GM23338 (cell line): ENCODE measurements at regions not wholly inside any gene's neighbourhood (a gene's known extent, or its start where the extent isn't known, plus 50 kb on each side); places are given as distances from the start of the nearest gene placed in this dataset.

ENCODE experiments used
- ATAC-seq: fragments of 200-7000 bp; cut with Tn5 transposase; 3 replicates; pipeline ENCODE4 v1.9.1; 2020
- DNase-seq: peaks from one replicate; pipeline ENCODE4 v3.0.0-alpha.2; 2015; ENCODE audit warnings: low spot score
- H2AFZ ChIP-seq: fragments of 200-600 bp; sonication (generic); 2 replicates; pipeline ENCODE4 v1.8.0; 2016; ENCODE audit warnings: antibody characterized with exemption, mild to moderate bottlenecking, moderate library complexity
- H3F3A ChIP-seq: fragments of 200-600 bp; sonication (generic); replicated peaks from 2 replicates; pipeline ENCODE4 v1.8.0; 2017; ENCODE audit warnings: antibody characterized with exemption, mixed run types, low read depth
- H3K27ac ChIP-seq: fragments of 200-600 bp; sonication (generic); 2 replicates; pipeline ENCODE4 v1.6.1; 2016; ENCODE audit warnings: low read depth
- H3K27me3 ChIP-seq: fragments of 200-600 bp; sonication (generic); 2 replicates; pipeline ENCODE4 v1.8.0; 2016; ENCODE audit warnings: mild to moderate bottlenecking, mixed run types, moderate library complexity; ENCODE audit not compliant: insufficient read depth
- H3K36me3 ChIP-seq: fragments of 200-600 bp; sonication (generic); 2 replicates; pipeline ENCODE4 v1.8.0; 2016; ENCODE audit warnings: mild to moderate bottlenecking; ENCODE audit not compliant: insufficient read depth
- H3K4me1 ChIP-seq: fragments of 200-600 bp; sonication (generic); 2 replicates; pipeline ENCODE4 v1.8.0; 2016; ENCODE audit warnings: mild to moderate bottlenecking, moderate library complexity; ENCODE audit not compliant: insufficient read depth
- H3K4me2 ChIP-seq: fragments of 200-600 bp; sonication (generic); 2 replicates; pipeline ENCODE4 v1.7.1; 2017; ENCODE audit warnings: mixed run types
- H3K4me3 ChIP-seq: fragments of 200-600 bp; sonication (generic); 2 replicates; pipeline ENCODE4 v1.6.1; 2016; ENCODE audit warnings: mixed run types
- H3K79me2 ChIP-seq: fragments of 200-600 bp; sonication (generic); replicated peaks from 2 replicates; pipeline ENCODE4 v1.8.0; 2017; ENCODE audit warnings: mild to moderate bottlenecking; ENCODE audit not compliant: insufficient read depth
- H3K9me2 ChIP-seq: fragments of 200-600 bp; sonication (generic); 2 replicates; pipeline ENCODE4 v1.8.0; 2017; ENCODE audit not compliant: insufficient read depth
- H4K20me1 ChIP-seq: fragments of 200-600 bp; sonication (generic); replicated peaks from 2 replicates; pipeline ENCODE4 v1.8.0; 2017; ENCODE audit warnings: mild to moderate bottlenecking; ENCODE audit not compliant: insufficient read depth
- H3K27ac Mint-ChIP-seq: 2 replicates; pipeline ENCODE4 v1.8.0; 2020; ENCODE audit warnings: inconsistent platforms, mild to moderate bottlenecking, moderate library complexity, mixed read lengths
- H3K27me3 Mint-ChIP-seq: 3 replicates; pipeline ENCODE4 v1.8.0; 2022; ENCODE audit warnings: low read depth, mild to moderate bottlenecking, moderate library complexity, mixed read lengths, inconsistent platforms; ENCODE audit not compliant: insufficient read depth, poor library complexity
- H3K36me3 Mint-ChIP-seq: 3 replicates; pipeline ENCODE4 v1.8.0; 2021; ENCODE audit warnings: low read depth, mild to moderate bottlenecking, inconsistent platforms, moderate library complexity, mixed read lengths
- H3K4me1 Mint-ChIP-seq: 3 replicates; pipeline ENCODE4 v1.8.0; 2020; ENCODE audit warnings: mild to moderate bottlenecking, inconsistent platforms, mixed read lengths
- H3K4me3 Mint-ChIP-seq: 3 replicates; pipeline ENCODE4 v1.8.0; 2021; ENCODE audit warnings: moderate library complexity, mild to moderate bottlenecking, inconsistent platforms, mixed read lengths
- H3K9me3 Mint-ChIP-seq: 3 replicates; pipeline ENCODE4 v1.8.0; 2020; ENCODE audit warnings: moderate library complexity, mild to moderate bottlenecking, inconsistent platforms, mixed read lengths
- CREB1 ChIP-seq: fragments of 250-450 bp; sonication (Bioruptor Pico); IDR thresholded peaks from 2 replicates; pipeline ENCODE4 v1.5.0; 2020; ENCODE audit warnings: low read depth, mild to moderate bottlenecking, moderate library complexity
- EZH2 ChIP-seq: fragments of 200-600 bp; sonication (generic); IDR thresholded peaks from one replicate; pipeline ENCODE4 v1.8.0; 2017; ENCODE audit warnings: antibody characterized with exemption, mild to moderate bottlenecking, low read depth; ENCODE audit not compliant: unreplicated experiment
- JUNB ChIP-seq: IDR thresholded peaks from one replicate; pipeline ENCODE4 v1.6.1; 2016; ENCODE audit warnings: antibody characterized with exemption; ENCODE audit not compliant: unreplicated experiment
- NANOG ChIP-seq: IDR thresholded peaks from 2 replicates; pipeline ENCODE4 v1.6.1; 2016; ENCODE audit warnings: antibody characterized with exemption, borderline replicate concordance
- POLR2AphosphoS5 ChIP-seq: IDR thresholded peaks from 2 replicates; pipeline ENCODE4 v1.6.1; 2016; ENCODE audit warnings: antibody characterized with exemption, low read depth
- ZNF114 ChIP-seq: fragments of 250-450 bp; sonication (Bioruptor Pico); IDR thresholded peaks from 2 replicates; pipeline ENCODE4 v1.5.0; 2020; ENCODE audit warnings: mild to moderate bottlenecking, moderate library complexity
- ZNF331 ChIP-seq: fragments of 250-450 bp; sonication (Bioruptor Pico); IDR thresholded peaks from 2 replicates; pipeline ENCODE4 v1.5.0; 2020; ENCODE audit warnings: low read depth, mild to moderate bottlenecking, moderate library complexity
- TF ChIP-seq, protein P1 (sequence below): IDR thresholded peaks from one replicate; pipeline ENCODE4 v1.6.1; 2018; ENCODE audit warnings: antibody characterized with exemption; ENCODE audit not compliant: unreplicated experiment
- TF ChIP-seq, protein P2 (sequence below), 2 experiments: fragments of 200-600 bp in 1 of 2; sonication (generic) in 1 of 2; conservative IDR thresholded peaks; 2 replicates each; pipeline versions ENCODE4 v1.5.1 to v1.6.1; 2016 to 2017; ENCODE audit warnings: antibody characterized with exemption in 2 of 2, low read depth in 2 of 2, mild to moderate bottlenecking in 2 of 2, moderate library complexity in 1 of 2
- TF ChIP-seq, protein P3 (sequence below): IDR thresholded peaks from 2 replicates; pipeline ENCODE4 v1.6.1; 2016; ENCODE audit warnings: antibody characterized with exemption

DNA sequence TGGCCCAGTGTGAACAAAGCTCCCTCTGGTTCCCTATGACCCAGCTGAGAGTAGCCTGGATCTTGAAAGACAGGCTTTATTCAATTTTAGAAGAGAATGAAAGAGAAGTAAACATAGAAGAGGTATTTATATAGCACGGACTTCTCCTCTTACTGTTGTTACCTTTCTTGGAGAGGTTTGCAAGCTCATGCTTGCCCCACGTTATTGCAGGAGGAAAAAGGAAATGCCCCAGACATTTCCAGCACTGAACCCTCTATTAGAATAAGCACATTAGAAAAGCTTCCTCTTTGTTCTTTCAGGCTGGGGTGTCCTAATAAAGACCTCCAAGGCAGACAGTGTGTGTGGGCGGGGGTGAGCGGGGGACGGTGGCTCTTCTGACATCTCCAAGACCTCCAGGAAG is 98.7 kb upstream of the AGBL1 start (continued):
- TF ChIP-seq, protein P1, sequence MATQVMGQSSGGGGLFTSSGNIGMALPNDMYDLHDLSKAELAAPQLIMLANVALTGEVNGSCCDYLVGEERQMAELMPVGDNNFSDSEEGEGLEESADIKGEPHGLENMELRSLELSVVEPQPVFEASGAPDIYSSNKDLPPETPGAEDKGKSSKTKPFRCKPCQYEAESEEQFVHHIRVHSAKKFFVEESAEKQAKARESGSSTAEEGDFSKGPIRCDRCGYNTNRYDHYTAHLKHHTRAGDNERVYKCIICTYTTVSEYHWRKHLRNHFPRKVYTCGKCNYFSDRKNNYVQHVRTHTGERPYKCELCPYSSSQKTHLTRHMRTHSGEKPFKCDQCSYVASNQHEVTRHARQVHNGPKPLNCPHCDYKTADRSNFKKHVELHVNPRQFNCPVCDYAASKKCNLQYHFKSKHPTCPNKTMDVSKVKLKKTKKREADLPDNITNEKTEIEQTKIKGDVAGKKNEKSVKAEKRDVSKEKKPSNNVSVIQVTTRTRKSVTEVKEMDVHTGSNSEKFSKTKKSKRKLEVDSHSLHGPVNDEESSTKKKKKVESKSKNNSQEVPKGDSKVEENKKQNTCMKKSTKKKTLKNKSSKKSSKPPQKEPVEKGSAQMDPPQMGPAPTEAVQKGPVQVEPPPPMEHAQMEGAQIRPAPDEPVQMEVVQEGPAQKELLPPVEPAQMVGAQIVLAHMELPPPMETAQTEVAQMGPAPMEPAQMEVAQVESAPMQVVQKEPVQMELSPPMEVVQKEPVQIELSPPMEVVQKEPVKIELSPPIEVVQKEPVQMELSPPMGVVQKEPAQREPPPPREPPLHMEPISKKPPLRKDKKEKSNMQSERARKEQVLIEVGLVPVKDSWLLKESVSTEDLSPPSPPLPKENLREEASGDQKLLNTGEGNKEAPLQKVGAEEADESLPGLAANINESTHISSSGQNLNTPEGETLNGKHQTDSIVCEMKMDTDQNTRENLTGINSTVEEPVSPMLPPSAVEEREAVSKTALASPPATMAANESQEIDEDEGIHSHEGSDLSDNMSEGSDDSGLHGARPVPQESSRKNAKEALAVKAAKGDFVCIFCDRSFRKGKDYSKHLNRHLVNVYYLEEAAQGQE, result no peak
- TF ChIP-seq EZH2, result no peak
- TF ChIP-seq, protein P2, sequence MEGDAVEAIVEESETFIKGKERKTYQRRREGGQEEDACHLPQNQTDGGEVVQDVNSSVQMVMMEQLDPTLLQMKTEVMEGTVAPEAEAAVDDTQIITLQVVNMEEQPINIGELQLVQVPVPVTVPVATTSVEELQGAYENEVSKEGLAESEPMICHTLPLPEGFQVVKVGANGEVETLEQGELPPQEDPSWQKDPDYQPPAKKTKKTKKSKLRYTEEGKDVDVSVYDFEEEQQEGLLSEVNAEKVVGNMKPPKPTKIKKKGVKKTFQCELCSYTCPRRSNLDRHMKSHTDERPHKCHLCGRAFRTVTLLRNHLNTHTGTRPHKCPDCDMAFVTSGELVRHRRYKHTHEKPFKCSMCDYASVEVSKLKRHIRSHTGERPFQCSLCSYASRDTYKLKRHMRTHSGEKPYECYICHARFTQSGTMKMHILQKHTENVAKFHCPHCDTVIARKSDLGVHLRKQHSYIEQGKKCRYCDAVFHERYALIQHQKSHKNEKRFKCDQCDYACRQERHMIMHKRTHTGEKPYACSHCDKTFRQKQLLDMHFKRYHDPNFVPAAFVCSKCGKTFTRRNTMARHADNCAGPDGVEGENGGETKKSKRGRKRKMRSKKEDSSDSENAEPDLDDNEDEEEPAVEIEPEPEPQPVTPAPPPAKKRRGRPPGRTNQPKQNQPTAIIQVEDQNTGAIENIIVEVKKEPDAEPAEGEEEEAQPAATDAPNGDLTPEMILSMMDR (conservative IDR thresholded peaks at IDR 0.05; ENCODE audit: low read depth in 2 of 2), result no peak
- TF ChIP-seq CREB1 (CRISPR knock-in tag), result no peak

DNA sequence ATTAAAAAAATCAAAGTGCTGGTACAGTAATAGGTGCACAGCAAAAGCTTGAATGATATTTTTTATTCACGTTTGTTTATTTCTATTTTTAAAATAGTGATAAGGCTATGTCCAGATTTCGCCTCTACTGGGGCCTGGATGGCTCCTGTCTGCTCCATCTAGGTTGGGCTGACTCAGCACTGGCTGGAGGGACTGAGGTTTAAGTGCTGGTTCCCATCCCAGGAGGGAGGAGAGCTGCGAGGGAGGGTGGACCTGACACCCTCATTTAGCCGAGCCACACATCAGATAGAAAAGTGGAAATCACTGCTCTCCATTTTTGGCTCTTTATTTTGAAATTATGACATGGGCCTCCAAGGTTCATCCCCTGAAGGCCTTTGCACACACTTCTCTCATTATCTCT is 95.4 kb upstream of the AGBL1 start:
- no peak overlapping the region for H3K4me3 Mint-ChIP-seq

DNA sequence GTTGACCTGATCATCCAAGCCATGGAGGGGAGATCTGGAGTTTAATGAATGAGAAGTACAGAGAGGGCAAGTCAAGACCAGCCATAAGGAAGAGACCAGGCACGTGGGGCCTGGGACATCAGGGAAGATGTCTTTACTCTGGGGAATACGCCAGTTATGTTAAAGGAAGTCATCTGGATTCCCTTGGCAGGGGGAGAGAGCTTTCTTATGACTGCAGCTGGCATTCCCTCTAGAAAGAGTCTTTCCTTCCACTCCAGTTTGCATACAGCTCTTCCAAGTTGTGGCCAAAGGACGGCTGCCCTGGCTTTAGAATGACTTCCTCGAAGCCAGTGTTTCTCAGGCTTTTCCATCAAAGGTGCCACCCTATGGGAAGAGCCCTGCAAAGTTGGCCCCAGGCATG is 93.6 kb upstream of the AGBL1 start:
- Histone ChIP-seq H3K36me3 (no peaks in the 10 kb centered on the region), H2AFZ (no peak overlapping the region), H3K79me2 (no peaks in the 10 kb centered on the region), H3K27ac (no peak overlapping the region), H3K4me3 (no peak overlapping the region), H3K4me1 (no peaks in the 10 kb centered on the region), H3K4me2 (no peak overlapping the region), H3F3A (no peaks in the 10 kb centered on the region), H4K20me1 (no peaks in the 10 kb centered on the region), H3K27me3 (no peaks in the 10 kb centered on the region), H3K9me2 (no peaks in the 10 kb centered on the region)
- DNase-seq (no peak), ATAC-seq (no peak)
- no peaks in the 10 kb centered on the region; the same call in 2 of the 3 replicates for H3K9me3 Mint-ChIP-seq
- no peak overlapping the region for H3K27ac Mint-ChIP-seq
- H3K36me3 Mint-ChIP-seq, result no peaks in the 10 kb centered on the region
- H3K4me1 Mint-ChIP-seq, result no peaks in the 10 kb centered on the region
- no peak overlapping the region for H3K4me3 Mint-ChIP-seq
- no peaks in the 10 kb centered on the region for H3K27me3 Mint-ChIP-seq
- TF ChIP-seq, protein P1, result no peak
- no peak for TF ChIP-seq CREB1 (CRISPR knock-in tag)
- no peak for TF ChIP-seq ZNF331
- TF ChIP-seq, protein P2 (conservative IDR thresholded peaks at IDR 0.05; ENCODE audit: low read depth in 2 of 2), result no peak
- no peak for TF ChIP-seq ZNF114 (CRISPR knock-in tag)
- TF ChIP-seq, protein P3, sequence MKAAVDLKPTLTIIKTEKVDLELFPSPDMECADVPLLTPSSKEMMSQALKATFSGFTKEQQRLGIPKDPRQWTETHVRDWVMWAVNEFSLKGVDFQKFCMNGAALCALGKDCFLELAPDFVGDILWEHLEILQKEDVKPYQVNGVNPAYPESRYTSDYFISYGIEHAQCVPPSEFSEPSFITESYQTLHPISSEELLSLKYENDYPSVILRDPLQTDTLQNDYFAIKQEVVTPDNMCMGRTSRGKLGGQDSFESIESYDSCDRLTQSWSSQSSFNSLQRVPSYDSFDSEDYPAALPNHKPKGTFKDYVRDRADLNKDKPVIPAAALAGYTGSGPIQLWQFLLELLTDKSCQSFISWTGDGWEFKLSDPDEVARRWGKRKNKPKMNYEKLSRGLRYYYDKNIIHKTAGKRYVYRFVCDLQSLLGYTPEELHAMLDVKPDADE, result no peak
- no peak for TF ChIP-seq POLR2AphosphoS5
- no peak for TF ChIP-seq NANOG
- TF ChIP-seq JUNB, result no peak

More for the DNA sequence above, 95.4 kb upstream of the AGBL1 start:
- H3K9me3 Mint-ChIP-seq, result no peaks in the 10 kb centered on the region; the same call in 2 of the 3 replicates
- no peak for ATAC-seq
- no peak overlapping the region for H3K4me3 ChIP-seq
- H3K27ac ChIP-seq, result no peak overlapping the region
- H3K4me2 ChIP-seq, result no peak overlapping the region
- no peak overlapping the region for H2AFZ ChIP-seq
- no peaks in the 10 kb centered on the region for H4K20me1 ChIP-seq
- H3K9me2 ChIP-seq, result no peaks in the 10 kb centered on the region
- H3K27me3 Mint-ChIP-seq, result no peaks in the 10 kb centered on the region
- no peaks in the 10 kb centered on the region for H3F3A ChIP-seq
- no peak overlapping the region for H3K27ac Mint-ChIP-seq
- H3K4me1 ChIP-seq, result no peaks in the 10 kb centered on the region
- no peaks in the 10 kb centered on the region for H3K36me3 Mint-ChIP-seq
- no peaks in the 10 kb centered on the region for H3K79me2 ChIP-seq
- no peaks in the 10 kb centered on the region for H3K27me3 ChIP-seq
- H3K4me1 Mint-ChIP-seq, result no peaks in the 10 kb centered on the region
- TF ChIP-seq ZNF331, result no peak
- TF ChIP-seq EZH2, result no peak
- DNase-seq, result no peak
- H3K36me3 ChIP-seq, result no peaks in the 10 kb centered on the region
